NCI-H2029 treated with DMSO at 0.1 percent for 48 hours (cell line): ENCODE measurements at regions not wholly inside any gene's neighbourhood (a gene's known extent, or its start where the extent isn't known, plus 50 kb on each side); places are given as distances from the start of the nearest gene placed in this dataset.

Source experiments
- DNase-seq: peaks from one replicate; lab custom pipeline; 2025; lab: John Stamatoyannopoulos, UW

- no peak for DNase-seq
These were observed 564.3 kb upstream of the MARCKS start for GRCh38 chr6:113292646-113293422.

DNA sequence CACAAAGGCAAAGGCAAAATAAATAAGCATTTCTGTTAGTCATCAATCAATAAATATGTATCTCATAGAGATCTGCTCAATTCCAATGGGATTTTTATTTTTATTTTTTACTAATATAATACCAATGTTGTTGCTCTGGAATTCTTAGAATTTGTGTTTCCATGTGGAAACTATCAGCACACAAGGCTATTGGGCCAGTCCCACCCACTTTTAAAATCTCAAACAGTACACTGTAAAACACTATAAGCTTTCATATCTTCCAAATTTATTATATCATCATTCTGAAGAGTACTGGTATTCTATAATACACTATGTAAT is 563.8 kb upstream of the MARCKS start:
- DNase-seq: no peak

- no peak for DNase-seq
These were observed 557.6 kb upstream of the MARCKS start for GRCh38 chr6:113299531-113299930.

GRCh38 chr6:113301651-113302050 is 555.5 kb upstream of the MARCKS start:
- no peak for DNase-seq

DNA sequence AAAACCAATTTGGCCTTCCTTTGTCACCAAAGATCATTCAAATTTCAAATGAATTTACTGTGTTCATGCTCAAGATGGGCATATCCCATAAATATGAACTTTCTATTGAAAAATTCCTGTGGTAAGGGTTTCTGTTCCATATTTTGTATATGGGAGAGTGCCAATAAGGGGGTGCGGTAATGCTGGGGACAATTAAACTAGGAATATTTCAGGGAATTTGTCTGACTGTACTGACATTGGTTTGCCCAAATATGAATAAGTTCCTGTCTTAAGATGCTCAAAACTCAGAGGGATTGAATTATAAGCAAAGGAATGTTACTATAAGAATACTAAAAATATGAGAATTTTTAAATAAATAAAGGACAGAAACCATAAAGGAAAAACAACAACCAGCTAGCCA is 553.0 kb upstream of the MARCKS start:
- no peak for DNase-seq

DNA sequence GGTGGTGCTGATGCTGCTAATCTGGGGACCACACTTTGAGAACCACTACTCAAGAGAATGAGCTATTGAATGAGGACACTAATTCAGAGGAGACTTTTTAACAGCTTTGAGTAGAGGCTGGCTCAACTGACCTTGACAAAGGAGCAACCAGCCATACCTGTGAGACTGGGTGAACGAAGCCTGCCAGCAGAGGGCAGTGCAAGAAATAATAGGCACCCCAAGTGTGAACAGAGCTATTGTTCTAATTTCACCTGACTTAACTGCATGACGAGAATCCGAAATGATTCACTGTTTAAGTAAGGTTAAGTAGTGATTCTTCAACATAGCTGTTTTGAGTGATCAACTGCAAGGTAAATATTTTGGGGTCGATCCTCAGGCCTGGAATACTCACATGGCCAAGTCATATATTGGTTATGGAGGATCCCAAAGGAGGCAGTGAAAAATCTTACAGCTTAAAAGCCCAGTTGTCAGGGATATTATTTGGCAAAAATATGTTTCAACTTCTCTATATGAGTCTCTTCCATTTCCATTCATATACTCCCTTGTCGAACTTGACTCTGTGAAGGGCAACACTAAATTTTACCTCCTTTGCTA is 550.5 kb upstream of the MARCKS start:
- DNase-seq: no peak

- no peak for DNase-seq
These were observed 548.9 kb upstream of the MARCKS start for GRCh38 chr6:113308266-113308665.

GRCh38 chr6:113313841-113314240 is 543.3 kb upstream of the MARCKS start:
- no peak for DNase-seq

DNA sequence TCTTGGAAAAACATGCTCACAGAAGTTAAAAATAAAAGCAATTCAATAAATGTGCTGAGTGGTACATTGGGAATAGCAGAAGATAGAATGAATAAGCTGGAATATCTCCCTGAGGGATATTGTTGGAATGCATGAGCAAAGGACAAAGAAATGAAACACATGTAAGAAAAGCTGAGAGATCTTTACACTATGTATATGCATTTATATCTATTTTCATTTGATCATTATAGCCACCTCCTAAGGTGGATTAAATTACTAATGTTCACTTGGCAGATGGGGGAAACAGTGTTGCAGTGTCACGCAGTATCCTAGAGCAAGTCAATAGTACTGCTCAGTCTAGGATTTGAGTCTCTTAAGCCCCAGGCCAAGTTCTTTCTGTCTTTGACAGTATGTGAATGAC is 542.0 kb upstream of the MARCKS start:
- no peak for DNase-seq

- DNase-seq: no peak
These were observed 541.3 kb upstream of the MARCKS start for GRCh38 chr6:113315879-113316278.

GRCh38 chr6:113317442-113317841 is 539.7 kb upstream of the MARCKS start:
- no peak for DNase-seq

DNA sequence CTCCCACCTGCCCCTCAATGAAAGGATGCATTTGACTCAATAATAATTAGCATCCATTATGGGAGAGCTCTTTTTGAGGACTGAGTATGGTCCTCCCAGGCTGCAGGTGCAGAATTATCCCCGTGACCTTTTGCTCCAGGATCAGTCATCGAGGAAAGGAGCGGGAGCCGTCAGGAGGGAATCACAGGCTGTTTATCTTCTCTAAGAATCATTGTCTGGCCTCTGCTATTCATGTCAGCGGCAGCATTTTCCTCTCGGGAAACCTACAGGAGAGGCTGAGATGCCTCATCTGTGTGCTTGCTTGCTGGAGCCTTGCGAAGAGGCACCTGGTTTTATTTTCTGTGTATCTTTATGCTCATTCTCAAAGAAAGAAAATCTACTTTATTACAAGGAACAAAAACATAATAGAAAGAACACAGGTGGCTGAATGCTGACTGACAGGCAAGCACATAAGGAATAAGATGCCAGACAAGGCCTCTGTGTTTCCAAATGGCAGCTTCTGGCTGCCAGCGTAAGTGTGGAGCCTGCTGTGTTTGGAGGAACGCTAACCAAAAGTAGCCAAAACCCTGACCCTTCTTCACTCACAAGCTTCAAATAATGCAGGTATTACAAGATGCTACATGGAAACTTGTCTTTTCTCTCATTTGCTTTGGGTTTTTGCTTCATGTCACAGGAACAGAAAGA is 539.1 kb upstream of the MARCKS start:
- DNase-seq: no peak

DNA sequence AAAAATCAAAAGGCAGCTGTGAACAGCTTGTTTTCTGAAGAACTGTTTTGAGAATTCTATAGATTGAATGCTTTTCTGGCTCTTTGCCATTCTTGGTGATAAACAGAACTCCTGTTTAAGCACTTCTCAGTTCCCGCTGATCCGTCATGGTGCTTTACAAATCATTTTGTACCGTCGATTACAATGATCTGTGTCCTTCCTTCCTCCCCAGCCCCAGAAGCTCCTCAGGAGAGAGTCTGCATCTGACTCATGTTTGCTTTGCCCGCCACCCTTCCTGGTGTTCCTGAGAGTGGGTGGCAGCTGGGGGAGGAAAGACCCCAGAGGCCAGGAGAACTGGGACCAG is 538.6 kb upstream of the MARCKS start:
- no peak for DNase-seq

GRCh38 chr6:113320653-113321052 is 536.5 kb upstream of the MARCKS start:
- DNase-seq: no peak

DNA sequence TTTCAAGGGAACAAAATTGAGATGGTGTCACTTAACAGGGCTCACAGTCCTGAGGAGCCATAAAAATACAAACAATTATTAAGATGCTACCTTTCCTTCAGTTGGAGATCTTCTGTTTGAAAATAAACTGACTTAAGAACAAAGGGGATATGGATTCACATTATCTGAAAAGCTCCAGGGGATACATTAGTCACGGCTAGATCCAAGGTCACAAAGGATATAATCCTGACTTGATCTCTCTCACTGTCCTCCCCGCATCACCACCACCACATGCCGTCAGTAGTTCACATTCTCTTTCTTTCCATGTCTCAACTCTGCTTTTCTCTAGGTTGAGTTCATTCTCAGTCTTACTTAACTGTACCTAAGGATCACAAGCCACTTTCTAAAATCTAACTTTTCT is 530.4 kb upstream of the MARCKS start:
- no peak for DNase-seq

DNA sequence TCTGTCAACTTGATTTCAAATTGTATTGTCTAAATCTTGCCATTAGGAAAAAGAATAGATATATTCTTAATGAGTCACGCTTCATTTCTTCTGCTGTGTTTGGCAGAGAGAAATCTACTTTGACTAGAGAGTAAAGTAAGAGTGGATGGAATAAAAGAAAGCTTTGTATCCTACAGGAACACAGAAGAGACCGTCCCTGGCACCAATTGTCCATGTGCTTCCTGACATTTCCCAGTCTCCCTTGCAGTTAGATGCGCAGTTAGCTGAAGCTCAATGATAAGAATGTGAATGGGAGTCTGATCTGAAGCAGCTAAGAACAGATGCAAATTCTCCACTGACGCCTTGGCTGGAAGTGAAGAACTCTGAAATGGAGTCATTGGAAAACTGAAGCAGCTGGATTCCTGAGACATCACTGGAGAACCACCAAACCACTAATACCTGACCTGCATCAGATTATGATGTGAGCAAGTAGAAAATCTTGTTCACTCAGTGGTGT is 528.2 kb upstream of the MARCKS start:
- no peak for DNase-seq

DNA sequence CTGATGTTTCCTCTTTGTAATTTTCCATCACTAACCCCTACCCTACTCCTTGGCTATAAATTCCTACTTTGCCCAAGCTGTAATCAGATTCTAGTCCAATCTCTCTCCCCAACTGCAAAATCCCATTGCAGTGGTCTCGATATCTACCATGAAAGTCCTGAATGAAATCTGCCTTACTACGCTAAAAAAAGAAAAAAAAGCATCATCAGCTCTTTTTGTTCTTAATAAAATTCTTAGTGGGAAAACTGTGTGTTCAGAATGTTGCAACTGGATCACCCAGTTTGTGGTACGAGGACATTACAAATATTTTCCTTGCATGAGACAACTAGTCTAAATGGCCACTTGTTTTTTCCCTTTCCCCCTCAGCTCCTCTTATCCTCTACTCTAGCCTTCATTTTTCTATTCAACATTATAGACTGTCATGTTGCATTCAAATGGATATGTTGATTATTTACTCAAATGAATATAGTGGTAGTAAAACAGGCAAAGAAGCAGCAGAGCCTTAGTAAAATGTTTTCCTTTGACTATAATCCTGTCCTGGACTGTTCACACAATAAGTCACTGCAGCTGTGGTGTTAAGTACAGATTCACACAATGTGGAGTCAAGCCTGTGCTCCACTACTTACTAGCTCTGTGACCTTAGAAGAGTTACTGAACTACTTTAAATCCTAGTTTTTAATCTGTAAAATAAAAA is 527.1 kb upstream of the MARCKS start:
- DNase-seq: peak; percentile 86

GRCh38 chr6:113330636-113330946 is 526.6 kb upstream of the MARCKS start:
- no peak for DNase-seq

- DNase-seq: peak; percentile 57
These were observed 526.1 kb upstream of the MARCKS start for GRCh38 chr6:113331021-113331420.

DNA sequence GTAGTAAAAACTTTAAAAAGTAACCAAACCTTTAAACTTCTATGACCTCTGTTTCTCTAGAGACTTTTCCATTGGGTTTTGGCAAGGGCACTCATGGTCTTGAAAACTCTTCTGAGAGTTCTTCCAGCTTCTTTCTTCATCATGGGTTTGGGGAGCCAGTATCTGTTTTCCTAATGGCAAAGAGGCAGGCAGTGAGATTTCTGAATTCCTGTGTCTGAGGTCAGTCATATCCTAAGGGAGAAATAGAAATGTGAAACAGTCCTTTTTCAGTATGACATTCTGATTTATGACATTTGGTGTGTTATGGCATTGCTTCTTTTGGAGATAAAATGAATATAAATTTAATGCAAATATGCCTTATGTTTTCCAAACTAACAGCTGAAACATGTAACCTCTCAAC is 518.5 kb upstream of the MARCKS start:
- no peak for DNase-seq

- no peak for DNase-seq
These were observed 517.9 kb upstream of the MARCKS start for GRCh38 chr6:113339209-113339608.

- DNase-seq: no peak
These were observed 516.8 kb upstream of the MARCKS start for GRCh38 chr6:113340371-113340770.

- DNase-seq: no peak
These were observed 513.2 kb upstream of the MARCKS start for GRCh38 chr6:113343940-113344339.
